Neural progenitor cell (in vitro differentiated cells): ENCODE measurements at regions not wholly inside any gene's neighbourhood (a gene's known extent, or its start where the extent isn't known, plus 50 kb on each side); places are given as distances from the start of the nearest gene placed in this dataset.
A peak's percentile ranks its signal among the peaks of the same experiment; 100 is the strongest.

ENCODE experiments used
- EZH2 ChIP-seq: fragments of 200-600 bp; sonication (generic); IDR thresholded peaks from 2 replicates; pipeline ENCODE4 v1.6.1; 2017; ENCODE audit warnings: antibody characterized with exemption, mild to moderate bottlenecking, moderate library complexity
- TF ChIP-seq, protein P1 (sequence below): fragments of 200-600 bp; sonication (generic); IDR thresholded peaks from 2 replicates; pipeline ENCODE4 v1.5.1; 2017; ENCODE audit warnings: antibody characterized with exemption, mild to moderate bottlenecking

DNA sequence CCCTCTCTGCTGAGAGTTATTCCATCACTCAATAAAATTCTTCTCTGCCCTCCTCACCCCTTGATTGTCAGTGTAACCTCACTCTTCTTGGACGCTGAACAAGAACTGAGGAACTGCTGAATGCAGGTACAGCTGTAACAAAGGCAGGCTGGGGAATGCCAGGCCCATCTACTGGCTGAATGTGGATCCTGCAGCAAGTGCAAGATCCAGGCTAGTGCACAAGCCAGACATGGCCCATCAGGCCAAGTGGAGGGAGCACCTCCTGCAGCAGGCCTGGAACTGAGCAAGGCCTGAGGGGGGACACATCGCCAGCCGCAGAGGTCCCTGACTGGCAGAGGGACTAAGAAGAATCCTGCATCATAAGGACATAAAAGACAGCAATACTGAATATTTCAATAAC is 411.8 kb upstream of the PCDH10 start:
- no peak for TF ChIP-seq EZH2
- TF ChIP-seq, protein P1, sequence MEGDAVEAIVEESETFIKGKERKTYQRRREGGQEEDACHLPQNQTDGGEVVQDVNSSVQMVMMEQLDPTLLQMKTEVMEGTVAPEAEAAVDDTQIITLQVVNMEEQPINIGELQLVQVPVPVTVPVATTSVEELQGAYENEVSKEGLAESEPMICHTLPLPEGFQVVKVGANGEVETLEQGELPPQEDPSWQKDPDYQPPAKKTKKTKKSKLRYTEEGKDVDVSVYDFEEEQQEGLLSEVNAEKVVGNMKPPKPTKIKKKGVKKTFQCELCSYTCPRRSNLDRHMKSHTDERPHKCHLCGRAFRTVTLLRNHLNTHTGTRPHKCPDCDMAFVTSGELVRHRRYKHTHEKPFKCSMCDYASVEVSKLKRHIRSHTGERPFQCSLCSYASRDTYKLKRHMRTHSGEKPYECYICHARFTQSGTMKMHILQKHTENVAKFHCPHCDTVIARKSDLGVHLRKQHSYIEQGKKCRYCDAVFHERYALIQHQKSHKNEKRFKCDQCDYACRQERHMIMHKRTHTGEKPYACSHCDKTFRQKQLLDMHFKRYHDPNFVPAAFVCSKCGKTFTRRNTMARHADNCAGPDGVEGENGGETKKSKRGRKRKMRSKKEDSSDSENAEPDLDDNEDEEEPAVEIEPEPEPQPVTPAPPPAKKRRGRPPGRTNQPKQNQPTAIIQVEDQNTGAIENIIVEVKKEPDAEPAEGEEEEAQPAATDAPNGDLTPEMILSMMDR: peak; percentile 38
